Astrocyte of the cerebellum (primary cell): ENCODE measurements at regions not wholly inside any gene's neighbourhood (a gene's known extent, or its start where the extent isn't known, plus 50 kb on each side); places are given as distances from the start of the nearest gene placed in this dataset.

Experiments used
- DNase-seq: peaks from one replicate; pipeline ENCODE4 v3.0.0-alpha.2; 2011; ENCODE audit warnings: low read depth
- H3K4me3 ChIP-seq: 2 replicates; pipeline ENCODE4 v1.5.1; 2011; ENCODE audit warnings: mild to moderate bottlenecking, low read depth, low read length, moderate library complexity
- CTCF ChIP-seq: IDR thresholded peaks from 2 replicates; pipeline ENCODE4 v1.5.1; 2012; ENCODE audit warnings: low read length, low read depth, moderate library complexity, mild to moderate bottlenecking; ENCODE audit errors: missing control alignments
- in situ Hi-C: cut with HindIII; loops from 2 replicates; pipeline ENCODE4 v1.10.0; 2017; ENCODE audit warnings: low sequenced_read_pairs

- in situ Hi-C loops, result no loop called here
- TF ChIP-seq CTCF, result no peak
- H3K4me3 ChIP-seq, result no peak overlapping the region
- DNase-seq, result no peak
Observed at GRCh38 chr14:37932008-37932407, 275.7 kb upstream of the SSTR1 start.

GRCh38 chr14:37932481-37932880 is 275.2 kb upstream of the SSTR1 start:
- no peak for TF ChIP-seq CTCF
- in situ Hi-C loops, result no loop called here
- no peak overlapping the region for H3K4me3 ChIP-seq
- no peak for DNase-seq

- in situ Hi-C loops, result no loop called here
- DNase-seq, result no peak
- TF ChIP-seq CTCF, result no peak
- H3K4me3 ChIP-seq, result no peak overlapping the region
Observed at GRCh38 chr14:37936971-37937370, 270.7 kb upstream of the SSTR1 start.

- no peak for TF ChIP-seq CTCF
- no peak for DNase-seq
- in situ Hi-C loops, result no loop called here
- no peak overlapping the region for H3K4me3 ChIP-seq
Observed at GRCh38 chr14:37939442-37940028, 268.2 kb upstream of the SSTR1 start.

- in situ Hi-C loops, result no loop called here
- no peak for TF ChIP-seq CTCF
- H3K4me3 ChIP-seq, result no peak overlapping the region
- DNase-seq, result no peak
Observed at GRCh38 chr14:37945959-37946358, 261.7 kb upstream of the SSTR1 start.

GRCh38 chr14:37946819-37947218 is 260.9 kb upstream of the SSTR1 start:
- TF ChIP-seq CTCF, result no peak
- in situ Hi-C loops, result no loop called here
- no peak for DNase-seq
- H3K4me3 ChIP-seq, result no peak overlapping the region

- TF ChIP-seq CTCF, result no peak
- in situ Hi-C loops, result no loop called here
- no peak for DNase-seq
- H3K4me3 ChIP-seq, result no peak overlapping the region
Observed at GRCh38 chr14:37948266-37948665, 259.4 kb upstream of the SSTR1 start.
